ENCODE measurements at regions not wholly inside any gene's neighbourhood (a gene's known extent, or its start where the extent isn't known, plus 50 kb on each side); places are given as distances from the start of the nearest gene placed in this dataset.

DNA sequence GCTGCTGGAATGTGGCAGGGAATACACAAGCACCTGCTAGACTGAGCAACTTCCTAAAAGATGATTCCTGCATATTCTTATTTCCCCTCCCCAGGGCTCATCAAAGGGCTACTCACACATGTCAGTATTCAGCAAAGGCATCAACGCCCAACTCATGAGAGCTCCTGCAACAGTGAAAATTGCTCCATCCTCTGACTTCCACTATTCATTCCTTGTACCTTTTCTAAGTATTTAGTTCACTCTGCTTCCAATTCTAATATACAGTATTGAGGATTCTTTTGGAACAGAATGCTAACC lies 84.1 kb downstream of the SCN11A start:
- Histone ChIP-seq H3K9me3 (ENCODE audit: control insufficient read depth, insufficient read depth, low read length) (no peaks in the 10 kb centered on the region), H3K36me3 (ENCODE audit: control insufficient read depth, insufficient read depth, low read length) (no peaks in the 10 kb centered on the region), H3K27me3 (ENCODE audit: control insufficient read depth, insufficient read depth, low read length) (no peaks in the 10 kb centered on the region), H3K27ac (ENCODE audit: low read depth, low read length) (no peak overlapping the region), H3K4me3 (ENCODE audit: low read depth, low read length) (no peak overlapping the region), H3K4me1 (ENCODE audit: control insufficient read depth, insufficient read depth, low read length) (peaks cover 6% of the 10 kb centered on the region)
- WGBS (ENCODE audit: insufficient coverage): 100% methylated on average over 1 of the region's 1 CpG
- no peak for DNase-seq (ENCODE audit: low read depth in 4 of 6, low spot score in 6 of 6)

DNA sequence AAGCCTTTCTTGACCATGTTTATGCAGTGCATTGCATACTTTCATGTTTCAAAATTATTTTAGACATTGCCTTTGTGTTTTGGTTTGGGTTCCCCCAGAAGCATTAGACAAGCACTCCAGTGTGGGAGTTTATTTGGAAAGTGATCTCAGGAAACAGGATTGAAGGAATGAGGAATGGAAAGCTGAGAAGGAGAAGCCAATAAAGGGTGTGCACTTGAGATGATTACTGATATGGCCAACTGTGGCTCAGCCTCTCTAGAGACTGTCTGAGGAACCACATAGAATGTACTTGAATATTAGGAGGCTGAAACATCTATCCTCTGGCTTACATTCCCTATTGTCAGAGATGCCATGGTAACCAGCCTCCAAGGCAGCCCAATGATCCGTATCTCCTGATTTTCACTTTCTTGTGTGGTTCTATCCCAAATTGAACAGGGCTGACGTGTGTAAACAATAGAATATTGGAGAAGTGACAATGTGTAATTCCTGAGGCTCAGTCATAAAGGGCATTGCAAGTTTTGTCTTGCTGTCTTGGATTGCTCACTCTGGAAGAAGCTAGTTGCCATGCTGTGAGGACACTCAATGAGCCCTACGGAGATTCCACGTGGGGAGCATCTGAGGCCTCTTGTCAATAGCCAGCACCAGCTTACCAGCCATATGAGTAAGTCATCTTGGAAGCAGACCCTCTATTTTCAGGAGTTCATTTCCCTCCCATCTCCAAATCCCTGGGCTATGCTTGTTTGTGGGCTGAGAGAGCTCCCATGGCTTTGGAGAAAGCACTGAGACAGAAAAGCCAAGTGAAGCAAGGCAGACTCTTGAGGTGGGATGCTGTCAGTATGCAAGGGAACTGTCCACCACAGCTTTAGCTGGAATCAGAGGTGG lies 84.7 kb downstream of the SCN11A start:
- Histone ChIP-seq H3K27me3 (ENCODE audit: control insufficient read depth, insufficient read depth, low read length) (no peaks in the 10 kb centered on the region), H3K4me1 (ENCODE audit: control insufficient read depth, insufficient read depth, low read length) (peaks cover 6% of the 10 kb centered on the region), H3K9me3 (ENCODE audit: control insufficient read depth, insufficient read depth, low read length) (no peaks in the 10 kb centered on the region), H3K27ac (ENCODE audit: low read depth, low read length) (no peak overlapping the region), H3K4me3 (ENCODE audit: low read depth, low read length) (no peak overlapping the region), H3K36me3 (ENCODE audit: control insufficient read depth, insufficient read depth, low read length) (no peaks in the 10 kb centered on the region)
- 42% methylated on average over 2 of the region's 4 CpGs for WGBS (ENCODE audit: insufficient coverage)
- DNase-seq (ENCODE audit: low read depth in 4 of 6, low spot score in 6 of 6): no peak

DNA sequence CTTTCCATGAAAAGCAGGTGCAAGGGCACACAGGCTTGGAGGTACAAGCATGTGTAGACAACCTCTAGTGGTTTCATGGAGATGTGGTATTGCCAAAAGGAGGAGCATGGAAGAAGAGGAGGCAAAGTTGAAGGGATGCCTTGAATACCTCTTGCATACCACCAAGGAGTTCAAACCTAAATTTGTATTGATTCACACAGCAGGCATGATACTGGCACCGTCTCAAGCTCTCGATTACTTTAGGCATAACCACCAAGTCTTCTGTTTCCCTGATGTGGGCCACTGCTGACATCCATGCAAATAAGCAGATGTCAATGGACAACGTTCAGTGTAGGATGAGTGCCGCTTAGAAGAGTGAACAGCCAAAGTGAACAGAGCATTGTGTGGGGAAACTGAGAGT lies 87.1 kb downstream of the SCN11A start:
- no peak overlapping the region for H3K27ac ChIP-seq (ENCODE audit: low read depth, low read length)
- no peak for DNase-seq (ENCODE audit: low read depth in 4 of 6, low spot score in 6 of 6)
- no peaks in the 10 kb centered on the region for H3K36me3 ChIP-seq (ENCODE audit: control insufficient read depth, insufficient read depth, low read length)
- no peaks in the 10 kb centered on the region for H3K9me3 ChIP-seq (ENCODE audit: control insufficient read depth, insufficient read depth, low read length)
- 93% methylated on average over 4 of the region's 4 CpGs for WGBS (ENCODE audit: insufficient coverage)
- H3K4me3 ChIP-seq (ENCODE audit: low read depth, low read length): no peak overlapping the region
- H3K4me1 ChIP-seq (ENCODE audit: control insufficient read depth, insufficient read depth, low read length): peaks cover 6% of the 10 kb centered on the region
- no peaks in the 10 kb centered on the region for H3K27me3 ChIP-seq (ENCODE audit: control insufficient read depth, insufficient read depth, low read length)

DNA sequence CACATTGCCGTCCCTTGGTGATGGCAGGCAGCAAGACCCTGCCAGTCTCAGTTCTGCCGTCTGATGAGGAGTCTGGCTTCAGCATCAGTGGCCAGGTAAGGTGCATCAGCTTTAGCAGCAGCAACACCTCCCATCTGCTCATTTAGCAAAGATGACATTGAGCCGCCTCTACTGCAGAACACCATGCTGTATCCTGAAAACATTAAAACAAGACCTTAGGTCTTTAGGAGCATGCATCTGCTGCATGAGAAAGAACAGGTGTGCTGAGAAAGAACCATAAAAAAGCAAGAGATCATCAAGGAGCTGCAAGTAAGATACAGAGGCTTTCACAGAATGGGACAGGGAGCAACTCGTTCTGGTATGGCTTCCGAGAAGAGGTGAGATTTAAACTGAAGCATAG lies 87.5 kb downstream of the SCN11A start:
- Histone ChIP-seq H3K36me3 (ENCODE audit: control insufficient read depth, insufficient read depth, low read length) (no peaks in the 10 kb centered on the region), H3K4me1 (ENCODE audit: control insufficient read depth, insufficient read depth, low read length) (peaks cover 4% of the 10 kb centered on the region), H3K9me3 (ENCODE audit: control insufficient read depth, insufficient read depth, low read length) (no peaks in the 10 kb centered on the region), H3K27ac (ENCODE audit: low read depth, low read length) (no peak overlapping the region), H3K4me3 (ENCODE audit: low read depth, low read length) (no peak overlapping the region), H3K27me3 (ENCODE audit: control insufficient read depth, insufficient read depth, low read length) (no peaks in the 10 kb centered on the region)
- 90% methylated on average over 4 of the region's 5 CpGs for WGBS (ENCODE audit: insufficient coverage)
- DNase-seq (ENCODE audit: low read depth in 4 of 6, low spot score in 6 of 6): no peak

GRCh38 chr3:38960953-38961622 lies 90.7 kb downstream of the SCN11A start:
- Histone ChIP-seq H3K4me3 (ENCODE audit: low read depth, low read length) (no peak overlapping the region), H3K4me1 (ENCODE audit: control insufficient read depth, insufficient read depth, low read length) (no peaks in the 10 kb centered on the region), H3K9me3 (ENCODE audit: control insufficient read depth, insufficient read depth, low read length) (no peaks in the 10 kb centered on the region), H3K36me3 (ENCODE audit: control insufficient read depth, insufficient read depth, low read length) (no peaks in the 10 kb centered on the region), H3K27me3 (ENCODE audit: control insufficient read depth, insufficient read depth, low read length) (no peaks in the 10 kb centered on the region), H3K27ac (ENCODE audit: low read depth, low read length) (no peak overlapping the region)
- WGBS (ENCODE audit: insufficient coverage): 43% methylated on average over 2 of the region's 5 CpGs
- peak in 2 of 6 donors; percentile 23 to 48 for DNase-seq (ENCODE audit: low read depth in 4 of 6, low spot score in 6 of 6)

GRCh38 chr3:38960042-38960622 lies 91.6 kb downstream of the SCN11A start:
- DNase-seq (ENCODE audit: low read depth in 4 of 6, low spot score in 6 of 6): no peak
- Histone ChIP-seq H3K27me3 (ENCODE audit: control insufficient read depth, insufficient read depth, low read length) (no peaks in the 10 kb centered on the region), H3K4me3 (ENCODE audit: low read depth, low read length) (no peak overlapping the region), H3K36me3 (ENCODE audit: control insufficient read depth, insufficient read depth, low read length) (no peaks in the 10 kb centered on the region), H3K9me3 (ENCODE audit: control insufficient read depth, insufficient read depth, low read length) (no peaks in the 10 kb centered on the region), H3K27ac (ENCODE audit: low read depth, low read length) (no peak overlapping the region), H3K4me1 (ENCODE audit: control insufficient read depth, insufficient read depth, low read length) (no peaks in the 10 kb centered on the region)
- WGBS (ENCODE audit: insufficient coverage): 77% methylated on average over 6 of the region's 8 CpGs

GRCh38 chr3:38958026-38958720 lies 93.6 kb downstream of the SCN11A start:
- Histone ChIP-seq H3K36me3 (ENCODE audit: control insufficient read depth, insufficient read depth, low read length) (no peaks in the 10 kb centered on the region), H3K9me3 (ENCODE audit: control insufficient read depth, insufficient read depth, low read length) (no peaks in the 10 kb centered on the region), H3K27ac (ENCODE audit: low read depth, low read length) (no peak overlapping the region), H3K4me1 (ENCODE audit: control insufficient read depth, insufficient read depth, low read length) (no peaks in the 10 kb centered on the region), H3K27me3 (ENCODE audit: control insufficient read depth, insufficient read depth, low read length) (no peaks in the 10 kb centered on the region), H3K4me3 (ENCODE audit: low read depth, low read length) (no peak overlapping the region)
- DNase-seq (ENCODE audit: low read depth in 4 of 6, low spot score in 6 of 6): no peak
- WGBS (ENCODE audit: insufficient coverage): no CpG with 5 or more reads among the region's 5 CpGs

GRCh38 chr3:38957296-38957695 lies 94.4 kb downstream of the SCN11A start:
- no peaks in the 10 kb centered on the region for H3K36me3 ChIP-seq (ENCODE audit: control insufficient read depth, insufficient read depth, low read length)
- no peak for DNase-seq (ENCODE audit: low read depth in 4 of 6, low spot score in 6 of 6)
- H3K4me3 ChIP-seq (ENCODE audit: low read depth, low read length): no peak overlapping the region
- H3K9me3 ChIP-seq (ENCODE audit: control insufficient read depth, insufficient read depth, low read length): no peaks in the 10 kb centered on the region
- no peak overlapping the region for H3K27ac ChIP-seq (ENCODE audit: low read depth, low read length)
- no peaks in the 10 kb centered on the region for H3K27me3 ChIP-seq (ENCODE audit: control insufficient read depth, insufficient read depth, low read length)
- 71% methylated on average over 6 of the region's 6 CpGs for WGBS (ENCODE audit: insufficient coverage)
- no peaks in the 10 kb centered on the region for H3K4me1 ChIP-seq (ENCODE audit: control insufficient read depth, insufficient read depth, low read length)

DNA sequence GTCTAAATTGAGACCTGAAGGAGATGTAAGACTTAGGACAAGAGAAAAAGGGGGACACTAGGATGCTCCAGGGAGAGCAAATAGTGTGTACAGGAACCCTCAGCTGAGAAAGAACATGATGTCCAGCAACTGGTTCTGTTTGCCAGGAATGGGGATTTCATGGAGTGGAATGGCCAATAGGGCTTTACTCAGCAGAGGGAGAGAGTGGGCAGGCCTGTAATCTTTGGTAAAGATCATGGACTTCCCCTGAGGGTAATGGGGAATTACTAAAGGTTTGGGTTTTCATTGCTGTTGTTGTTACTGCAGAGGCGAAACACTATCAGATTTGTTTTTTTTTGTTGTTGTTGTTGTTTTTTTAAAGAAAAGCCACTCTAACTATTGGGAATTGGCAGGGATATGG lies 99.0 kb downstream of the SCN11A start:
- no peak for DNase-seq (ENCODE audit: low read depth in 4 of 6, low spot score in 6 of 6)
- H3K27me3 ChIP-seq (ENCODE audit: control insufficient read depth, insufficient read depth, low read length): no peaks in the 10 kb centered on the region
- WGBS (ENCODE audit: insufficient coverage): no CpG with 5 or more reads among the region's 1 CpG

More for the DNA sequence above, 99.0 kb downstream of the SCN11A start:
- H3K4me3 ChIP-seq (ENCODE audit: low read depth, low read length): no peak overlapping the region
- H3K9me3 ChIP-seq (ENCODE audit: control insufficient read depth, insufficient read depth, low read length): no peaks in the 10 kb centered on the region
- no peaks in the 10 kb centered on the region for H3K4me1 ChIP-seq (ENCODE audit: control insufficient read depth, insufficient read depth, low read length)
- H3K27ac ChIP-seq (ENCODE audit: low read depth, low read length): no peak overlapping the region
- H3K36me3 ChIP-seq (ENCODE audit: control insufficient read depth, insufficient read depth, low read length): no peaks in the 10 kb centered on the region

Data from spinal cord (tissue), 9 donors.